ENCODE measurements at regions not wholly inside any gene's neighbourhood (a gene's known extent, or its start where the extent isn't known, plus 50 kb on each side); places are given as distances from the start of the nearest gene placed in this dataset.
"Not testable (repeated sequence)": the region's sequence is repeated elsewhere in the genome, so short reads cannot be mapped to it uniquely, and the experiment has no call there.

DNA sequence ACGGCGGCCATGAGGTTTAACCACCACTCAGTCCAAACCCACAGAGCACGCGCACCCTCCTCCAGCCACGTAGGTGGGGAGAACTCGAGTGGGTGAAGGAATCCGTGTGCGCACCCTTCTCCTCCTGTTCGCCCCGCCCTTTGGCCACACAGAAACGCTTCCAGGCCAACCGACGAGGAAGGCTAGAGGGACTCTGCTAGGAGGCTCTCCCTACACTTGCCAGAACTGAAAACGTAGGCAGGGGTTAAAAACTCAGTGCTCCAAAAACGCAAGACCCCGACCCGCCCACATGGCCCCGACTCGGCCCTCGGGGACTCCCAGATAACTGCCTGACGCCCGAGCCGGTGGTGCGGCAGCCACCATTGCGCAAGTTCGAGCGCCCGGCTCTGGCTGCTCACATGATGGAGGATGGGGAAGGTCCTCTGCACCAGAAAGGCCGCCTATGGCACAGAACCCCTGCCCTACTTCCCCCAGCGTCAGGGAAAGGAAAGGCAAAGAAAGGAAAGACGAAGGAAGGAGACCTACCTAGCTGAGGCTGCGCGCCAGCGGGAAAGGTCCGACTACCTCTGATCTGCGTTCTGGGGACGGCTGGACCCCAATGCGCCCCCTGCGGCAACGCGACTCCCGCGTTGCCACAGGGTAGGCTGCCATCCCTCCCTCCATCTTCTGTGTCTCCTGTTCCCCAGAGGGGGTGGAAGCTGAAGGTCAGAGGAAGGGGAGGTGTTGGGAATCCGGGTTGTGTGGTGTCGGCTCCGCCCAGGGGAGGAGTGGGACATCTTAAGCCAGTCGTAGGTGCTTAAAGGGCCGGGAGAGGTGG, 201.9 kb upstream of the AGTR2 start:
- DNase-seq (ENCODE audit: low read depth): no peak

DNA sequence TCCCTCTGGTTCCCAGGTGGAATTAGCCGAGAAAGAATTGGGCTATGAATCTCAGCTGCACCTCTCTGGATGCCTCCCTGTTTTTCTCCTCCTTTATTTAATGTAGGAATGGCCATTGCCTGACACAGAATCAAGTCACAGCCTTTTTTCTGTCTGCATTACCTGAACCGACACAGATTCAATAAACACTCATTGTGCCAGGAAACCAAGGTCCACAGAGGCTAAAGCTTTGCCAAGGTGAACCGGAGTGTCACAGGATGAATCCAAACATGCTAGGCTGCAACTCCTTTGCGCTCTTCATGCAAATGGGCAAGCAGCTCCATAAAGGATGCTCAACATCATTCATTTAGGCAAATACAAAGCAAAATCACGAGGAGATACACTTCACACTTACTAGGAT, 199.8 kb upstream of the AGTR2 start:
- no peak for DNase-seq (ENCODE audit: low read depth)

DNA sequence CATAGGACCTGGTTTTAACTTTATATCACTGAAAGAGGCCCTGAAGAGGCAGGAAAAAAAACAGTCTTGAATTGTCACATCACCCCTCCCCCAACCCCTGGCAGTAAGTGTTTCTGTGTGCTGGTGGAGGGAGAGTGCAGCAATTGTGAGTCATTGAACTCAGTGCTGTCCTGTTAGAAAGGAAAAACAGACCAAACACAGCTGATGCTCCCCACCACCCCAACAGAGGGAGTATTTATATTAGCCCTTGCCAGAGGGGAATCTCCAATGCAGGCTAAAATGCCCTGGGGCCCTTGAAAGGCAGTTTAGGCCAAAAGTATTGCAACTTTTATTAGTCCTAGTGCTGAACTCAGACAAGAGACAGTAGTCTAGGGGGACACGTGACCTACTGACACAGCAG, 197.8 kb upstream of the AGTR2 start:
- DNase-seq (ENCODE audit: low read depth): no peak

DNA sequence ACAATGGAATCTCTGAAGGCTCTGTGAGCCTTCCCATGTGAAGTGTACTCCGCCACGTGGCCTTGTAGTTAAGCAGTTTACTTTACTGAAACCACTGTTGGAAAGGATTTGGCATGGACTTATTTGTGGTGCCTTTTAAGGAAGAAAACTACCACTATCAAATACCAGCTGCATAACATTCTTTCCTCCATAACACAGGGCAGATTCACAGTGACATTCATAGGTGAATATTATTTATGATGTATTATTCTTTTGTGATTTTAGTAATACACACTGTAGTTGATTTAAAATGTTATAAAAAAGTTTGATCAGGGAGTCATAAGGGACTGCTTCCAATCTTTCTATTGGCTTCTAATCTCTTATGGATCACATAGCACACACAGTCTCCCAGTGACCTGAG, 192.5 kb upstream of the AGTR2 start:
- no peak for DNase-seq (ENCODE audit: low read depth)

DNA sequence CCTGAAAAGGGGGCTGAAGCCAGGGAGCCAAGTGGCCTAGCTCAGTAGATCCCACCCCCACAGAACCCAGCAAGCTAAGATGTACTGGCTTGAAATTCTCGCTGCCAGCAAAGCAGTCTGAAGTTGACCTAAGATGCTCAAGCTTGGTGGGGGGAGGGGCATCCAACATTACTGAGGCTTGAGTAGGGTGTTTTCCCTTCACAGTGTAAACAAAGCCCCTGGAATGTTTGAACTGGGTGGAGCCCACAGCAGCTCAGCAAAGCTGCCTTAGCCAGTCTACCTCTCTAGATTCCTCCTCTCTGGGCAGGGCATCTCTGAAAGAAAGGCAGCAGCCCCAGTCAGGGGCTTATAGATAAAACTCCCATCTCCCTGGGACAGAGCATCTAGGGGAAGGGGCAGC, 187.4 kb upstream of the AGTR2 start:
- not testable (repeated sequence) for DNase-seq (ENCODE audit: low read depth)

DNA sequence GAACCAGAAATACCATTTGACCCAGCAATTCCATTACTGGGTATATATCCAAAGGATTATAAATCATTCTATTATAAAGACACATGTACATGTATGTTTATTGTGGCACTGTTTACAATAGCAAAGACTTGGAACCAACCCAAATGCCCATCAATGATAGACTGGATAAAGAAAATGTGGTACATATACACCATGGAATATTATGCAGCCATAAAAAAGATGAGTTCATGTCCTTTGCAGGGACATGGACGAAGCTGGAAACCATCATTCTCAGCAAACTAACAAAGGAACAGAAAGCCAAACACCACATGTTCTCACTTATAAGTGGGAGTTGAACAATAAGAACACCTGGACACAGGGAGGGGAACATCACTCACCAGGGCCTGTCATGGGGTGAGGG, 183.1 kb upstream of the AGTR2 start:
- not testable (repeated sequence) for DNase-seq (ENCODE audit: low read depth)

DNA sequence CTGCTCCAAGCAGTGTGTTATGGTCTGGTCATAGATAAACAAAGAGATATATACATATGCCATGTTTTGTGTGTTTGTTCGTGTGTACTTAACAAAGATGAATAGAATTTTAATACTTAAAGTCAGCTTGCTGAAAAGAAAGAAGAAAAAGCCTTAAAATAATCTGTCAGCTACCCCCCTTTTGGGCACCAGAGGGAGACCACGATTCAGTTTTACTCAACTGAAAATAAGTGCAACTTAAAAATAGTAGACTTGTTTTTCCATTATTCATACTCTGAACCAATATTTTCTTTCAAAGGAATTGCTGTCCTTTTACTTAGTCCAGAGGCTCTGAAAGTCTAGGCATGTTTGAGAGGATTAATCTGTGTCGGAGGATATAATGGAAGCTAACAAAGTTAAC, 181.7 kb upstream of the AGTR2 start:
- no peak for DNase-seq (ENCODE audit: low read depth)

DNA sequence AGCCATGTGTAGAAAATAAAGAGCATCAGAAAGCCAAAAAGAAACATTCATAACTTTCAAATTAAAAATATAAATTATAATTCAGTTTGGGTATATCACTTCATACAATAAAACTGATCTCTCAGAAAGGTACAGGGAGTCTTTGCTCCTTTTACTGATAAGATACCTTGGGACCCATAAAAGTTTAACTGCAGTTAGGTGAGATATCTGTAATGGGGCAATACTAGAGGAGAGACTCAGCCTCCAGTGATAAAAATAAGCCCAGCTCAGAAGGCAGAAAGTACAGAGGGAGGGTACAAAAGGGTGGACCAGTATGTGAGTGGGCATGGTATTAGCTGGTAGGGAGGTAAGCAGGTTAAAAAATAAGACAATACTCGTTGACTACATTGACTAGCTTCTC, 180.9 kb upstream of the AGTR2 start:
- DNase-seq (ENCODE audit: low read depth): no peak

DNA sequence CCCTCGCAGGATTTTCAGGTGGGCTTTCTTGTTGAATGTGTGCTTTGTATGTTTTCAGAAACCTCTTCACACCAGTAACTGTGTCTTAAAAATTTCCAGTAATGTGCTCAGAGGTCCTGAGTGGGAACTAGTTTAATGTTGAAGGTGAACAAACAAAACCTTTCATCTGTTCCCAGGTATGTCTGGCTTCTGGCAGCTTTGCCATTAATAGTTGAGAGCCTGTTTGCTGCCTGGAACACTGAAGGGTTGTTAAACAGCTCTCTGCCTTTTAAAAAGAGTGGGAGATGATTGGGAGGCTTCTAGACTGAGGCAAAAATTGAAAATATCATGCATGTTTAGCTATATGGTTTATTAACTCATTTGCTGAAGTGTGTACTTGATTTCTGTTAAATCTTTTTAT, 161.2 kb upstream of the AGTR2 start:
- no peak for DNase-seq (ENCODE audit: low read depth)

DNA sequence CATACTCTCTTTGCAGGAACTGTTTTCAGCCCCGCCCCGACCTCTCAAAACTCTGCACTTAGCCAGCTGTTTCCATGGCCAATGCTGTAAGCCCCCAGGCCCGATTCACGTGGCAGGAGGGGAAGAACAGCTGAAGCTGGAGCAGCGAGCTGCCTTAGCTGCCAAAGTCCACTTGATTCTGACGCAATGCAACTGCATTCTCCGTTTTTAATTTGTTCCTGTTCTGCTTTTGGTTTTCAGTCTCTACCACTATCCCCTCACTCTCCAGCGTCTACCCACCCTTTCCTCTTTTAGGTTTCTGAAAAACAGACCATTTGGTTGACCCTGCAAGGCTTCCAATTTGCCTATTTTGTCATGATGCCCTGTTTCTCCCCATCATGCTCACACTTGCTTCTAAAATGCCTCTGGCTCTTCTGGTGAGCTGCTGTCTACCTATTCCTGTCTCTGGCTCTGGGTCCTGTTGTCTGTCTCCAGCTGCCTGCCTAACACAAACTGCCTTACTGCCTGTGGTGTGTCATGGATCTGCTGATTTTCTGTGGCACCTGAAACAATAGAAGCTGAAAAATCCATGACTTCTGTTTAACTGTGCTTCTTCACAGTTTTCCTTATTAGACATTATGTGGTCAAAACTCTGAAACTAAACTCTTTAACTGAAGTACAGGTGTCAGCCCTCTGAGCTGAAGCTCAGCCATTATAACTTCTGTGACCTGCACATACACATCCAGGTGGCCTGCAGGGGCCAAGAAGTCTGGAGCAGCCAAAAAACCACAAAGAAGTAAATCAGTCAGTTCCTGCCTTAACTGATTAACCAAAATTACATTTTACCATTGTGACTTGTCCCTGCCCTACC, 160.5 kb upstream of the AGTR2 start:
- no peak for DNase-seq (ENCODE audit: low read depth)

DNA sequence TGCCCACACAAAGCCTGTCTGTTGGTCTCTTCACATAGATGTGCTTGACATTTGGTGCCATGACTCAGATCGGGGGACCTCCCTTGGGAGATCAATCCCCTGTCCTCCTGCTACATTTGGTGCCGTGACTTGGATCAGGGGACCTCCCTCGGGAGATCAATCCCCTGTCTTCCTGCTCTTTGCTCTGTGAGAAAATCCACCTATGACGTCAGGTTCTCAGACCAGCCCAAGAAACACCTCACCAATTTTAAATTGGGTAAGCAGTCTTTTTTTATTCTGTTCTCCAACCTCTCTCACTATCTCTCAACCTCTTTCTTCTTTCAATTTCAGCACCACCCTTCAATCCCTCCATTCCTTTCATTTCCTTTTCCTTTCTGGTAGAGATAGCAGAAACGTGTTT, 159.6 kb upstream of the AGTR2 start:
- no peak for DNase-seq (ENCODE audit: low read depth)

DNA sequence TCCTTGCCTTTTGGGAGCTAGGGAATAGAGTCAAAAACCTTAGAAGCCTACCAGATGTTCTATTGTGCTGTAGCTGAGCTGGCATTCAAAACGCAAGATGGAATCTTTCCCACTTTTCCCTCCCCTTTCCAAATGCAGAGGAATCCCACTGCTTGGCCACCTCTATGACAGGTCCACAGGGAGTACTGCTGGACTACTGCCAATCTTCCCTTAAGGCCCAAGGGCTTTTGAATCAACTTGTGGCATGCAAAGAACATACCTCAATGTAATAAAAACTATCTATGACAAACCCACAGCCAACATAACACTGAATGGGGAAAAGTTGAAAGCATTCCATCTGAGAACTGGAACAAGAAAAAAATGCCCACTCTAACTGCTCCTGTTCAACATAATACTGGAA, 139.2 kb upstream of the AGTR2 start:
- DNase-seq (ENCODE audit: low read depth): no peak
